NCI-H187 treated with DMSO at 0.1 percent for 48 hours (cell line): ENCODE measurements at regions not wholly inside any gene's neighbourhood (a gene's known extent, or its start where the extent isn't known, plus 50 kb on each side); places are given as distances from the start of the nearest gene placed in this dataset.
A peak's percentile ranks its signal among the peaks of the same experiment; 100 is the strongest.

Experiments
- DNase-seq: peaks from one replicate; lab custom pipeline; 2025; lab: John Stamatoyannopoulos, UW

- DNase-seq = no peak
Observed at GRCh38 chr6:80725156-80725930, 618.9 kb downstream of the BCKDHB start.

DNA sequence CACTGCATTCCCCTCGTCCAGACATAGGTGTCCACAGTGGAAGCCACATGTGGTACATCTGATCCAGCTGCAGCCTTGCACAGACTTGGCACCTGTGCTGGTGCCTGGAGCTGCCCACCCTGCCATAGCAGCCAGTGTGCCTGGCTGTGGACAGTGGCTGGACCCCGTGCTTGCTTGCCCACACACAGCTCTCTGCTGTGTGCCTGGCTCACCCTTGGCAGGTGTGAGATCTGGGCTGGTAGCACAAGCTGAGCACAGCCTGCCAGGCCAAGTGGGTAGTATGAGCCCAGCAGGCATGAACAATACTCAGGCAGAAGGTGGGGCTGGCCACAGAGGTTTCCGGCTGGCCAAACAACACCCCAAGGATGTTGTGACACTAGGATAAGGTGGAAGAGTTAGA lies 614.4 kb downstream of the BCKDHB start:
- DNase-seq = no peak

DNA sequence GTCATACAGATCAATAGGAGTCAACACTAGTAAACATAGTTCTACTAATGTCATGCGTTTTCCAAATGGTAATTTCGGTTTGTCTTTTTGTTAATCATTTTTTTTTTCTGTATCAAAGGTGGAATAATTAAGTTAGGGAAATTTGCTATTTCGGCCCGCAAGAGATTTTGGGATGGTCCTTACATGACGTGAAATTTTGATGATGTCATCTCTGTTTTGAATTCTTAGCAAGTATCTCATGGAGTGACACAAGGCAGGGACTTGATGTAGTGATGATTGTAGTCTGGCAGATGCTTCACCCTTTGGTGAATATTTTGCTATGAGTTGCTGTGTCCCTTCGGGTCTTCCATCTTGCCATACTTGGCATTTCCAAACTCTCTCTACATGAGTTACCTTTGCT lies 608.0 kb downstream of the BCKDHB start:
- no peak for DNase-seq

- no peak for DNase-seq
Observed at GRCh38 chr6:80698459-80698858, 592.0 kb downstream of the BCKDHB start.

- DNase-seq = no peak
Observed at GRCh38 chr6:80696268-80696667, 589.8 kb downstream of the BCKDHB start.

DNA sequence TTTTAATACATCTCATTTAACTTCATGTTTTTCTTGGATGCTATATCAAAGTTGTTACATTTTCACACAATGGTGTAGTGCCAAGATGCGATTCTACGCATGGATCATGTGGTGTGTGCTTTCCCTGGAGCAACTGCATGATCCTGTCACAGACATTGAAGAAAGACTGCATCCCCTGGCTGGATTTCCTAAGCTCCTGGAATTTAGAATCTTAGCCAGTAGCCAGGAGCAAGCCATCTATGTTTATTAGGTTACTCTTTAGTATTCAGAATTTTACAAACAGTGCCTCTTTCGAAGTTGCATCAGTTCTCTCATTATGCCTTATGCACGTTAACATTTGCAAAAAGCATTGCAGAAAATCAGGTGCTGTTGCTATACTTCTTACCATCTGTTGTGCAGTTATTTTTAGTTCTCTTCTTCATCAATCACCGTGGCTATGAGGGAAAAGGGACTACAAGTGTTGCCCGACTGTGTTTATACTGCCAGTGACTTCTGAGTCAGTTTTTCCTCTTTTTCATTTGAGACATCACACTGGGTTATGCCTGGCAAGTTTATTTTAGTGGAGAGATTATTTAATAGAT lies 584.2 kb downstream of the BCKDHB start:
- no peak for DNase-seq

DNA sequence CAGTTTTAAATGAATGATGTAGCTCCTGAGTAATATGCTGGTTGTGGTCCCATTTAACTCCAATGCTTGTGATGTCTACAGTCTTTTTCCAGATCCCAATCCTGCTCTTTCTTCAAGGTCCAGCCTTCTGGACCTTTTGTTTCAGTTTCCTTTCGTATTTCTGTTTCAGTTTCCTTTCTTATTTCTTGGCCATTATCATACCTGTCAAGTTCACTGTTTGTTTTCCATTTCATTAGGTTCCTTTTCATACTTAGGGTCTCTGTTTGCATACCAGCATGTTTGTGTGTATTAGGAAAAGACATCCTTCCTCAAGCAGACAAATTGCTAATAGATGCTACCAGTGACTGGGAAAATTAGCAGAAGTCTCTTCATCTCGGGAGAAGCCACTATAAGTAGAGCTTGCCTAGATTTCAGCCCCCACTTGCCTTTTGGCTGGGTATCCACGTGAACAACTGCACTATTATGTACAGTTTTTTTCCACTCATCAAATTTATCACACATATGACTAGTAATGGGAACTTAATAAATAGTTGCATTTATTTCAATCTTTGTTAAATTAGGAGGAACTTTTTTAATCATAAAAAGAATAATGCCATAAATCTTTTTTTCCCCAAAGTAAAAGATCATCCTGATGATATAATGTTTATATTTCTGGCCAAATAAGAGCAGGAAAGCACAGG lies 583.4 kb downstream of the BCKDHB start:
- DNase-seq = no peak

GRCh38 chr6:80679992-80680391 lies 573.5 kb downstream of the BCKDHB start:
- no peak for DNase-seq

- DNase-seq = no peak
Observed at GRCh38 chr6:80676386-80676785, 569.9 kb downstream of the BCKDHB start.

- DNase-seq = no peak
Observed at GRCh38 chr6:80674669-80675068, 568.2 kb downstream of the BCKDHB start.

DNA sequence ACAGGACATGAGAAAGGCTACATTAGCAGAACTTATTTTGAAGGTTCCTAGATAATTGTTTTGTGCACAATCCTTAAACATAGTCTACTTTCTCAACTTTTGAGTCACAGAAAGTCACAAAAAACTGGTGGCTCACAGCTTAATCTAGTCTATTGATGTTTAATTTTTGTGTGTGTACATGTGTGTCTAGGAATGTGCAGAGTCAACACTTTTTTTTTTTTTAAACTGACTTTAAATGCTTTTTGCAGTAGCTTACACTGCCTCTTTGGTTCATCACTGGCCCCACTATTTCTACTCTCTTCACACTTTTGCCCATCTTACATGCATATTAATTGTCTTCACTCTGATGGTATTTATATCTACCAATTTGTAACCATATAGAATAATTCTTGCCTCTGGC lies 566.9 kb downstream of the BCKDHB start:
- no peak for DNase-seq

- DNase-seq = no peak
Observed at GRCh38 chr6:80667006-80667405, 560.5 kb downstream of the BCKDHB start.

GRCh38 chr6:80658926-80659325 lies 552.5 kb downstream of the BCKDHB start:
- DNase-seq = no peak

DNA sequence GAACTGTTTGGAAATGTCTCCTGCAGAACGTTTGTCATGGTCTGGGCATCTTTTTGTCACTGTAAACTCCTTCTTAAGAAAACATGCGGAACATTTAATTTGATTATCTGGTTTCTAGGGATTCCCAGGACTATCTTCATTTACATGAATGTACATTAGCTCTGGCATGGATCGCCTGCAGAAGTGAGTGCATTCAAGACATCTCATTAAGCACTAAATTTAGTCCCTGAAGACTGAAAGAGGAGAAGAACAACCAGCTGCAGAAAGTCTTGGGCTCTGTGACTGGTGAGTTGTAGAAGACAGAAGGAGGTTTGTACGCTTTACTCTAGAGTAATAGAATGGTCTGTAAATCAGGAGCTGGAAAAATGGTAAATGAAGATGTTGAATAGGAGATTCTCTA lies 540.7 kb downstream of the BCKDHB start:
- no peak for DNase-seq

DNA sequence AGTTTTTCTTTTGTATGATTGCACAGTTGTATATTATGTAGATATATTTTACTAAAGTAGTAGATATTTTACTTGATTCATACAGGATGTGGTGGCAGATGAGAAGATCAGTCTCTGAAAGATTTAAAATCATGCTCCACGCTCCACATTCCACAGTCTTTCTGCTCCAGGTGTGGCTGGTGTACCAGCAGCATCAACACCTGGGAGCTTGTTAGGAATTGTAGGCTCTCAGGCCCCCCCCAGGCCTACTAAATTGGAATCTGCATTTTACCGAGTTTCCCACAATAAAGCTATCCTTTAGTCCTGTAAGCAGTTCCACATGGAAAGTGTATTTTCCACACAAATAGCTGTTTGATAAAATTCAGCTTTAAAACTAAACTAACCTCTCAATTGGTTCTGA lies 537.4 kb downstream of the BCKDHB start:
- no peak for DNase-seq

GRCh38 chr6:80642452-80642851 lies 536.0 kb downstream of the BCKDHB start:
- DNase-seq = no peak

- no peak for DNase-seq
Observed at GRCh38 chr6:80641591-80641990, 535.1 kb downstream of the BCKDHB start.

DNA sequence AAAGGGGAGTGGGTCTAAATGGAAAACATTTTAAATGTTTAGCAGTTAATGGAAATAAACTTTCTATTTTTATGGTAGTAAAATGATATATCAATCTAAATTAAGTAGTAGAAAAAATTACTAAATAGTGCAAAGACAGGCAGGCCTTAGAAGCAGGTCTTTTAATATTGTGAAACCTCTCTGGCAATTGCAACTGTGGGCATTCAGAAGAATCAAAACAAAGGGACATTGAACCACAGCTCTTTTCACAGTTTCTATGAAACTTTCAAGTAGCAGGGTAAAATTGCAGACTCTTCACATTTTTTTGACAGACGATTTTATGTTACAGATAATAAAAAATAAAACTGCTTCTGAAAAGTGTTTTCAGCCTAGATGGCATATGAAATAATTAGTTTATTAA lies 533.7 kb downstream of the BCKDHB start:
- DNase-seq = no peak

DNA sequence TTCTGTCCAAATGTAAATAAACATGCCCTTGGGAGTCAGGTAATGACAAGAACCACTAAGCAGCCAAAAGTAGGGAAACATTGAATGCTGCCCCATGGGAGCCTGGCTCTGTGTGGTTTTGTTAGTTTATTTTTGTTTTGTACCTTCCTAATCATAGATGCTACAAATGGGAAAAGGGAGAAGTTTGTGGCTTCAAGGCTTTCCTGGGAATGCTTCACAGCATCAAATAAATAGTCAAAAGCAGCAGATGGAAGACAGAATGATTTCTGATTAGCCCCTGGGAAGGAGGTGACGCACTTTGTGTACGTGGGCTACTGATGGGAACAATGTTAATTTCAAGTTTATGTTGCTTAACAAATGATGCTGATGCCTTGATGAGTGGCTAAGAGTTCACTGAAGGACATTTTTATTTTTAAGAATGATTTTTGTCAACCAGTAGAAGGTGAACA lies 532.7 kb downstream of the BCKDHB start:
- DNase-seq = no peak

DNA sequence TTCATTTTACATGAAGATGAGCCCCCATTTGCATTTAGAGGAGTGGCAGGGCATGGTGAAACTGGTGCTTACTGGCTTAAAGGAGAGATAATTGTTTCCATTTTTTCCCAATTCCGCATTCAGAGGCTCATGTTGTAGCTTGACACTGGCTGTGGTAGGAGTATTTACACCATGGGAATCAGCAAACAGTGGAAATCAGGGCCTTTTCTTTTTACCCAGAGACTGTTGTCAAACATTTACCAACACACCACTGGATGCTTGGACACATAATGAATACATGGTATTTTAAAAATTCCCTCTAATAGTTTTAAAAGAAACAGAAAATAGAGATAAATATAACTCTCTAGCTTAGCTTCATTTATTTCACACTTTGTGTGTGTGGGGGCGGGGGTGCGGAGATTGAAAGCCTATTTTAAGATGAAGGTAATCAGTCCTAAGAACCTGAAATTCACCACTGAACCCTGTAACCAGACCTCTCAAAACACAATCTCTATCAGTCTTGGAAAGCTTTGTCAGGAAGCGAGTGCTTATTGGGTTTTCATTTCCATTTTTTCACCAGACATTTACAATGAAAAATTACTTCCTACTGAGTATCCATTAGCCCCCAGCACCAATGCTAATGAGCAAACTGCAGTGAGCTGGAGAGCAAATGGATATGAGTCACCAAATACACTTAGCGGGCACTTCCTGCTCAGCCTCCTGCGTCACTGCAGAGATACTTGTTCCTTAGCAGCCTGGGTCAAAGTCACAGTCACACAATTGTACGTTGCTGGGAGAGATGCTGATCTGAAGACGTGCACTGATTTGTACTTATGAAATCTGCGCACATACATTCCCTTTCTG lies 532.0 kb downstream of the BCKDHB start:
- peak; percentile 51 for DNase-seq

- DNase-seq = no peak
Observed at GRCh38 chr6:80637312-80637711, 530.8 kb downstream of the BCKDHB start.

DNA sequence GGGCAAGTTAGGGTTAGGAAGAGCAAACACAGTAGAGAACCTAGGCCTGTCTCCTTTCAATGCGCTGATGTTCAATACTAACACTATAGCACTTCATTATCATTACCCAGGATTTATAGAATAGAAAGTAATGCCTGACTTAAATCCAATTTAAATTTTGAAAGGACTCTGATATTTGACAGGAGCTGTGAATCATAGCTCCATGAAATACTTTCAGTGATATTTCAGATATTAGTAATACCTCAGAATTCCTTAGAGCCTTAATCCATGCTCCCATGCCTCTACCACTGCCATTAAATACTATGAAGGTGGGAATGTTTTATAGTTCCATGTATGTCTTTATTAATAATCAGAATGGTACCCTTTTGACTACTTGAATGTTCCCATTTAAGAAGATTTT lies 530.2 kb downstream of the BCKDHB start:
- DNase-seq = no peak
